Central memory CD8-positive, alpha-beta T cell (primary cell): ENCODE measurements at regions not wholly inside any gene's neighbourhood (a gene's known extent, or its start where the extent isn't known, plus 50 kb on each side); places are given as distances from the start of the nearest gene placed in this dataset.
"Not testable (repeated sequence)": the region's sequence is repeated elsewhere in the genome, so short reads cannot be mapped to it uniquely, and the experiment has no call there.

Source experiments
- ATAC-seq: fragments of 150-1000 bp; cut with Tn5 transposase; replicated peaks from 2 replicates; pipeline ENCODE4 v1.10.0; 2022; ENCODE audit warnings: mild to moderate bottlenecking, moderate FRiP score, moderate number of reproducible peaks; ENCODE audit not compliant: poor library complexity, severe bottlenecking; ENCODE audit errors: extremely low read depth
- DNase-seq, 2 donors: peaks; one replicate each; pipeline ENCODE4 v3.0.0; 2021; ENCODE audit warnings: low spot score in 2 of 2
- H3K27ac Mint-ChIP-seq: one replicate; pipeline ENCODE4 v1.8.0; 2022; ENCODE audit warnings: low read depth, mild to moderate bottlenecking, moderate library complexity, mixed read lengths
- H3K27me3 Mint-ChIP-seq: one replicate; pipeline ENCODE4 v1.8.0; 2022; ENCODE audit warnings: mixed read lengths
- H3K36me3 Mint-ChIP-seq: one replicate; pipeline ENCODE4 v1.8.0; 2022; ENCODE audit warnings: mild to moderate bottlenecking, moderate library complexity, mixed read lengths; ENCODE audit not compliant: insufficient read depth
- H3K4me1 Mint-ChIP-seq: one replicate; pipeline ENCODE4 v1.8.0; 2022; ENCODE audit warnings: mixed read lengths
- H3K4me3 Mint-ChIP-seq: one replicate; pipeline ENCODE4 v1.8.0; 2022; ENCODE audit warnings: mild to moderate bottlenecking, moderate library complexity, mixed read lengths
- H3K9me3 Mint-ChIP-seq: one replicate; pipeline ENCODE4 v1.8.0; 2022; ENCODE audit warnings: mixed read lengths

DNA sequence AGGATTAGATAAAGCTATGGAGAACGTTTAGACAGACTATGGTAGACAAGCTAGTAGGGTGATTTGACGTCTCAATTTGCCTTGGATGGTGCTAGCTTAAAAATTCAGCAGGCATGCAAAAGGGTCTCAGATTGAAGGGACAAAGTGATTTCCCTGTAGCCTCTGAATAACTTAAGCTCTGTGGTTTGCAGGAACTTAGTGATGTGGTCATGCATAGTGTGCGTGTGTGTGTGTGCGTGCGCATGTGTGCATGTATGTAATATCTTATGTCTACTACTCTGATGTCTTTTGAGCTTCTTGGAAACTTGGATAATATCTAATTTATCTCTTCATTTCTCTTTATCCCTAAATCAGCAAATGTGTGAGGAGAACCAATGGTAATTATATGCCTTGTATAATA is 183.6 kb upstream of the TNC start:
- H3K27me3 Mint-ChIP-seq = peaks cover 14% of the 10 kb centered on the region
- DNase-seq = no peak
- no peak for ATAC-seq
- no peak overlapping the region for H3K27ac Mint-ChIP-seq
- no peaks in the 10 kb centered on the region for H3K9me3 Mint-ChIP-seq
- no peaks in the 10 kb centered on the region for H3K4me1 Mint-ChIP-seq
- H3K36me3 Mint-ChIP-seq = no peaks in the 10 kb centered on the region
- H3K4me3 Mint-ChIP-seq = no peak overlapping the region

- Mint-ChIP-seq H3K36me3 (no peaks in the 10 kb centered on the region), H3K4me3 (no peak overlapping the region), H3K27me3 (peaks cover 18% of the 10 kb centered on the region), H3K9me3 (no peaks in the 10 kb centered on the region), H3K4me1 (no peaks in the 10 kb centered on the region), H3K27ac (no peak overlapping the region)
- DNase-seq (no peak), ATAC-seq (no peak)
These were observed 187.6 kb upstream of the TNC start for GRCh38 chr9:115305543-115305942.

GRCh38 chr9:115306865-115307264 is 188.9 kb upstream of the TNC start:
- Mint-ChIP-seq H3K4me3 (no peak overlapping the region), H3K27ac (no peak overlapping the region), H3K4me1 (no peaks in the 10 kb centered on the region), H3K9me3 (no peaks in the 10 kb centered on the region), H3K36me3 (no peaks in the 10 kb centered on the region), H3K27me3 (peaks cover 18% of the 10 kb centered on the region)
- no peak for ATAC-seq
- no peak for DNase-seq

GRCh38 chr9:115313545-115313944 is 195.6 kb upstream of the TNC start:
- H3K27ac Mint-ChIP-seq = no peak overlapping the region
- peaks cover 16% of the 10 kb centered on the region for H3K9me3 Mint-ChIP-seq
- ATAC-seq (no peak), DNase-seq (no peak)
- no peaks in the 10 kb centered on the region for H3K36me3 Mint-ChIP-seq
- peaks cover 22% of the 10 kb centered on the region for H3K27me3 Mint-ChIP-seq
- no peak overlapping the region for H3K4me3 Mint-ChIP-seq
- H3K4me1 Mint-ChIP-seq = no peaks in the 10 kb centered on the region

DNA sequence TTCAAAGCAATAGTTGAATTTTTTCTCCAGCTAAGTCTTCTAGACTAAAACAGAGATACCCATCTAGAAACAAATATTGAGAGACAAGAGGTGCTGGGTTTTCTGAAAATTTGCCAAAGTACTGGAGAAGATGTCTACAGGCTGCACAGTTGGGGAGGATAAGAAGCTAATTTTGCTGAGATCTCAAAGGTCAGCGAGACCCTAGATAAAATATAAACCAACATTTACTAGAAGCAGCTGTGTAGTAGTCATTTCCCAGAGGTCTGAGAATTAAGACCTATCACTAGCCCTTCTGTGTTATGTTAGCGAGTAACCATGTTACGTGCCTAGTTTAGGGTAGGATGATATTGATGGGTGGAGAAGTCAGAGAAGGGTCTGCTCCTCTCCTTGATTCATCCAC is 208.5 kb upstream of the TNC start:
- no peak overlapping the region for H3K27ac Mint-ChIP-seq
- no peak for DNase-seq
- no peaks in the 10 kb centered on the region for H3K36me3 Mint-ChIP-seq
- no peak for ATAC-seq
- H3K4me1 Mint-ChIP-seq = no peaks in the 10 kb centered on the region
- peaks cover 24% of the 10 kb centered on the region for H3K27me3 Mint-ChIP-seq
- peaks cover 11% of the 10 kb centered on the region for H3K9me3 Mint-ChIP-seq
- no peak overlapping the region for H3K4me3 Mint-ChIP-seq

GRCh38 chr9:115327436-115328122 is 209.6 kb upstream of the TNC start:
- H3K36me3 Mint-ChIP-seq = no peaks in the 10 kb centered on the region
- no peak for ATAC-seq
- DNase-seq = no peak
- peaks cover 18% of the 10 kb centered on the region for H3K27me3 Mint-ChIP-seq
- H3K4me3 Mint-ChIP-seq = no peak overlapping the region
- no peaks in the 10 kb centered on the region for H3K4me1 Mint-ChIP-seq
- H3K27ac Mint-ChIP-seq = no peak overlapping the region
- peaks cover 3% of the 10 kb centered on the region for H3K9me3 Mint-ChIP-seq

DNA sequence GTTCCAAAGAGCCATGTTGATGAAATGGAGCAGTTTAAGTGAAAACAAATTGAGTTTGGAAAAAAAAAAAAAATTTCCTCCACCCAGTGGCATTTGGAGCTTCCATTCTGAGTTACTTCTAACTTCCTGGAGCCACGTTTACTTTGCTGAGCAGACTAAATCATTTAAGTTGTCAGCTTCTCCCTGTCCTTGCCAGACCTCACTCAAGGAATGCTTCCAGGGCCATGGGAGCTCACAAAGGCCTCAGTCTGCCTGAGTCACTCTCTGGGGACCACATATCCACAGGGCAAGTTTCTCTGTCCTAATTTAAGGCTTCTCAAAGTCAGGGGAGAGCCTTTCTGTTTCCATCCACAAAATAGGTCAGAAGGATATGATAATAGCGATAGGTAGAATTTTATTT is 210.3 kb upstream of the TNC start:
- H3K9me3 Mint-ChIP-seq = peaks cover 1% of the 10 kb centered on the region
- no peaks in the 10 kb centered on the region for H3K36me3 Mint-ChIP-seq
- H3K27me3 Mint-ChIP-seq = peaks cover 17% of the 10 kb centered on the region
- ATAC-seq (no peak), DNase-seq (no peak)
- no peak overlapping the region for H3K27ac Mint-ChIP-seq
- no peak overlapping the region for H3K4me3 Mint-ChIP-seq
- no peaks in the 10 kb centered on the region for H3K4me1 Mint-ChIP-seq

DNA sequence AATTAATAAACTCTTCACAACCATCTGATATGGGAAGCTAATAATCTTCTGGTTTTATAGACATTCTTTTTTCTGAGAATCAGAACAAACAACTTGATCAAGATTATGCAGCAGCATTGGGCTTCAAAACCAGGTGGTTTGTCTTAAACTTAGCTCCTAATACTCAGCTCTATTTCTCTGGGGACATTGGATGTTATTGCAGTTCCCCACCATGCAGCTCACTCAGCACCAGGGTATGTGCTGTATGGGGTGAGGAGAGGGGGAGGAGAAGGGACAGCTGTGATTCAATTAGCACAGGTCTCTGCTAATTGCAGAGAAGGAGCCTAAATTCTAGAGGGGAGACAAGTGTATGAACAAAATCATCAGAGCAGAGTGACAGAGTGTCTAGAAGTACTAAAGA is 210.7 kb upstream of the TNC start:
- H3K4me3 Mint-ChIP-seq = no peak overlapping the region
- peaks cover 17% of the 10 kb centered on the region for H3K27me3 Mint-ChIP-seq
- DNase-seq (no peak), ATAC-seq (no peak)
- H3K36me3 Mint-ChIP-seq = no peaks in the 10 kb centered on the region
- H3K27ac Mint-ChIP-seq = no peak overlapping the region
- no peaks in the 10 kb centered on the region for H3K4me1 Mint-ChIP-seq
- peaks cover 4% of the 10 kb centered on the region for H3K9me3 Mint-ChIP-seq

DNA sequence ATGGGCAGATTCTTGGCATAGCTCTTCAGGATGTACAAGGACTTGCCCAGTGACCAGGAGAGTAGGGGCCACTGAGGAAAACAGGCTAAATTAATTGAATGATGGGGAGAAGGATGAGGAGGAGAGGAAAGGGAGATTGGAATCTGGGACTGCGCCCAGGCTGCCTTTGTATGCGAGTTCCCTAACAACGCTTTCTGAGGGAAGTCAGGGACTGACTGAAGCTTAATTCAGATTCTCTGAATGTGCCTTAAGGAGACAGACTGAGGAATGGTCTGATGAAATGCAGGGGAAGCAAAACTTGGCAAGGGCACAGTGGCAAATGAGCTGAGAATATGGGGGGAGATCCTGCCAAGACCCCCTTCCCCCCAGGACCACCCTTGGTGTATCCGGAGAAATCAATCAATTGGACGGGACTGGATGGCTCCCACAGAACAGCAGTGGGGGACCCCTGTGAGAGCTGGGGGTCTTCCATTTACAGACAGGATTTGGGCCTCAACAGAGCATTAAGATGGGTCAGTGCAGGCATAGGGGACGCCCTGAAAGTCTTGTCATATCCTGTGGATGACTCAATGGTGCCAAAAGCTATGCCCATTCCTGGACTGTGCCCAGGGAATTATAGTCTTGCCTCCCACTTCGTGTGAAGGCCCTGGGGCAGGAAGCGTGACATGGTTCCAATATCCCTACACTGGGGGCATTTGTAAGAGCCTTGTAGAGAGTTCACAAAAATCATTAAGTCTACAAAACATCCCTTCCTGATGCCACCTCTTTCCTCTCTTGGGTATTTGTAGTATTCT is 215.5 kb upstream of the TNC start:
- Mint-ChIP-seq H3K27me3 (peaks cover 17% of the 10 kb centered on the region), H3K4me1 (no peaks in the 10 kb centered on the region), H3K4me3 (no peak overlapping the region), H3K27ac (no peak overlapping the region), H3K9me3 (peaks cover 4% of the 10 kb centered on the region), H3K36me3 (no peaks in the 10 kb centered on the region)
- ATAC-seq (no peak), DNase-seq (no peak)

- no peak for DNase-seq
- H3K9me3 Mint-ChIP-seq = peaks cover 4% of the 10 kb centered on the region
- no peaks in the 10 kb centered on the region for H3K4me1 Mint-ChIP-seq
- no peak overlapping the region for H3K4me3 Mint-ChIP-seq
- ATAC-seq = no peak
- H3K27me3 Mint-ChIP-seq = peaks cover 35% of the 10 kb centered on the region
- no peaks in the 10 kb centered on the region for H3K36me3 Mint-ChIP-seq
- no peak overlapping the region for H3K27ac Mint-ChIP-seq
These were observed 217.5 kb upstream of the TNC start for GRCh38 chr9:115335439-115335838.

DNA sequence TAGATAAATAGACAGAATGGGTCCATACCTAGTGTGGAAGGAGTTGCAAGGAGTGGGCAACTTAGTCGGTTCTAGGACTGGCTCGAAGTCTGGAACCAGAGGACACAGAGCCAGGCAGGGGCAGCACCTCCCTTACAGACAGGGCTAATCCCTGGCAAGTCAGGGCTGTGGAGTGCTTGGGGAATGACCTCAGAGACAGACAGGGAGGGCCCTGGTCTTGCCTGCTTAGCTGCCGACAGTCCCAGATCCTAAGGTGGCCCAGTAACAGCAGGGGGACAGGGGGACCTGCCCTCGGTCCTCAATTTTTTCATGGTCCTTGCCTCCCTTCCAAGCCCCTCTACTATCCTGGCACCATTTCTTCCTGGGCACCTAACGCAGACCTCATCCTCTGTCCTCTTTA is 222.4 kb upstream of the TNC start:
- DNase-seq (no peak), ATAC-seq (no peak)
- Mint-ChIP-seq H3K27ac (no peak overlapping the region), H3K4me1 (no peaks in the 10 kb centered on the region), H3K9me3 (no peaks in the 10 kb centered on the region), H3K4me3 (no peak overlapping the region), H3K27me3 (peaks cover 31% of the 10 kb centered on the region), H3K36me3 (no peaks in the 10 kb centered on the region)

GRCh38 chr9:115341426-115341825 is 223.5 kb upstream of the TNC start:
- no peaks in the 10 kb centered on the region for H3K4me1 Mint-ChIP-seq
- no peak for DNase-seq
- no peak for ATAC-seq
- H3K4me3 Mint-ChIP-seq = no peak overlapping the region
- H3K27ac Mint-ChIP-seq = no peak overlapping the region
- peaks cover 31% of the 10 kb centered on the region for H3K27me3 Mint-ChIP-seq
- no peaks in the 10 kb centered on the region for H3K36me3 Mint-ChIP-seq
- no peaks in the 10 kb centered on the region for H3K9me3 Mint-ChIP-seq

GRCh38 chr9:115347776-115348175 is 229.8 kb upstream of the TNC start:
- H3K36me3 Mint-ChIP-seq, H3K9me3 Mint-ChIP-seq, H3K27ac Mint-ChIP-seq, ATAC-seq, H3K4me1 Mint-ChIP-seq, H3K4me3 Mint-ChIP-seq, DNase-seq, H3K27me3 Mint-ChIP-seq: not testable (repeated sequence)
